Superior temporal gyrus (tissue), 1 donor: ENCODE measurements at regions not wholly inside any gene's neighbourhood (a gene's known extent, or its start where the extent isn't known, plus 50 kb on each side); places are given as distances from the start of the nearest gene placed in this dataset.

Source experiments
- DNase-seq: peaks from one replicate; pipeline ENCODE4 v3.0.0-alpha.2; 2016; ENCODE audit errors: extremely low spot score

DNA sequence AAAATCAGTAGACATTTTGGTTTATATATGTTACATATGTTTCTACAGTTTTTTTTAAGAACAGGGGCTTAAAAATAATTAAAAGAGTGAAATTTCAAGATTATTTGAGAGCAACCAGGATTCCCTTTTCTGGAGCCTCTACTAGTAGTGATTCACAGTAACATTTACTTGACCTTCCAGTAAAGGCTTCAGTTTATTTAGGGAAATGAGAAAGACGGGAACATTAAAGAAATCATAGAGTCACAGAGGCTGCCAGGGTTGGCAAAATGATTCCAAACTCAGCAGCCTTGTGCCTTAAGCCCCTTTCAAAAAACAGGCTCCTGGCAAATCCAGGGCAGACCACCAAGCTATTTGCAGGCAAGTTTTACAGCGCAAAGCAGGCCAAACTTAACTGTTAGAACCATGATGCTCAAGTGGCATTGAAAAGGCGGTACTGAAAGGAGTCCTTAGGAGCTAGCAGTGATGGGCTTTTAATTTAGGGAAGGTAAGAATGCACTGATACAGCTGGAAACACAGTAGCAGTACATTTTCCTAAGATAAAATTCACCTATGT is 201.1 kb upstream of the ADAMTS9 start:
- DNase-seq = no peak

DNA sequence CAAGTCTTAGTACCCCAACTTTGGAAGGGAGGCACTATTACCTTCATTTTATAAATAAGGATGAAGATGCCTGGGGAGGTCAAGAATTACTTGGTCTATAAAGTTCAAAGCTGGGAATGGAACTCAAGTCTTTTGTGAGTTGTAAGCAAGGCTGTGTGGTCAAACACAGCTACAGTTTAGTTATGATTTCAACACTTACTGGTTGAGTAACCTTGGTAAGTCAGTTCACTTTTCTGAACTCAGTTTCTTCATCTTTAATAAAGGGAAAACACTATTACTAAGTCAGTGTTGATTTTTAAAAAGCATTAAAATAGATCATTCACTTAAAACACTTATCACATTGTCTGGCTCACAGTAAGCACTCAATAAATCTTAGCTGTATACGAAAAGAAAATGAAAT is 200.4 kb upstream of the ADAMTS9 start:
- DNase-seq = no peak

DNA sequence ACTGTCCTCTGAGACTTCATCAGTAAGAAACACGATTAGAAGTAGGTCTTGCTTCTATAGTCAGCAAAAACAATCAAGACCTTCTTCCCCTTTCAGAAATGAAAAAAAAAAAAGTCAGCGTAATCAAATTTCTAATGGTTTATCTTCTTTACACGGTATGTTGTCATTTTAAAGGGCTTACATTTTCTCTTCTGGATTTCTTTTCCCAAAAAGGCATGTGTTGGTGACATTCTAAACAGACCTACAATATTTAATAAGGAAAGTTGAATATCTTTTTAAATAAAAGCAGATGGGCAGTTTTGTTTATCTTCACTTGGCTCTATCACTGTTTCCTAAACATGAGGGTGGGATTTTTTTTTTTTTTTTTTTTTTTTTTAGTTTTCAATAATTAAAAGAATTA is 197.3 kb upstream of the ADAMTS9 start:
- no peak for DNase-seq

DNA sequence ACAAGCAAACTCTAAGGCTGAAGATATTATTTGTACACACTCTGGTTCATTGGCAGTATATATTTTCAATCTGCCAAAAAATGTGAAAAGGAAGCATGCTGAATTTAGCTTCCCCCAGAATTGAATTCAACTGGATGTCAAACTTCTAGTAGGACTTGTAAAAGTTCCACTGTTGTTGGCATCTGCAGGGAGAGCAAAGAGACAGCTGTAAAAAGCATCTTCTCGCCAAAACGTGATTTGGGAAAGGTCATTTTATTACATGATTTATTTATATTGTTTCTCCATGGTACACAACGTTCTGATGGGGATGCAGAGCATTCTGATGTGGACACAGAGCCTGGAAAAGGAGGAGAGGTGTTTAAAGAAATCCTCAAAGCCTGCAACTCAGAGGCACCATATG is 196.7 kb upstream of the ADAMTS9 start:
- DNase-seq = no peak

DNA sequence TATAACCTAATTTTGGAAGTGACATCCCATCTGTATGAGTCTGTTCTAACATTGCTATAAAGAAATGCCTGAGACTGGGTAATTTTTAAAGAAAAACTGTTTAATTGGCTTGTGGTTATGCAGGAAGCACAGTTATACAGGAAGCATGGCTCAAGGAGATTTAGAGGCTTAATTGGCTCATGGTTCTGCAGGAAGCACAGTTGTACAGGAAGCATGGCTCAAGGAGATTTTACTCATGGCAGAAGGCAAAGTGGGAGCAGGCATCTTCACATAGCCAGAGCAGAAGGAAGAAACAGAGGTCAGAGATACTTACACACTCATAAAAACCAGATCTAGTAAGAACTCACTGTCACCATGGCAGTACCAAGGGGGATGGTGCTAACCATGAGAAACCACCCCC is 193.1 kb upstream of the ADAMTS9 start:
- no peak for DNase-seq

DNA sequence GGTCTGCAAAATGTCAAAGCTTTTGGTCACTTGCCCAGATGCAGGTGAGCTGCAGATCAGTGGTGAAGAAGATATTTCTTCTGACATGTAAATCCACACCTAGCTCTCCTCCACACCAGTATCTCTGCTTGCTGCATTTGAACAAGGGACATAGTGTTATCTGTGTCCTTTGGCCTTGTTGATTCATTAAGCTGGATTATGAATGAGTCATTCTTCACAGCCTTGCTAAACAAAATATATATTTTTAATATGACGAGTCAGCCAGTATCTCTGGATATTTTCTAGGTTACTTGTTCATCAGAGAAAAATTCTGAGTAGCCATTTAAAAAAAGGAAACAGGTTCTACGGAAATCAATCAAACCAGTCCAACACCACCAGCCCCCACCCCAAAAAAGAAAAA is 190.6 kb upstream of the ADAMTS9 start:
- no peak for DNase-seq

DNA sequence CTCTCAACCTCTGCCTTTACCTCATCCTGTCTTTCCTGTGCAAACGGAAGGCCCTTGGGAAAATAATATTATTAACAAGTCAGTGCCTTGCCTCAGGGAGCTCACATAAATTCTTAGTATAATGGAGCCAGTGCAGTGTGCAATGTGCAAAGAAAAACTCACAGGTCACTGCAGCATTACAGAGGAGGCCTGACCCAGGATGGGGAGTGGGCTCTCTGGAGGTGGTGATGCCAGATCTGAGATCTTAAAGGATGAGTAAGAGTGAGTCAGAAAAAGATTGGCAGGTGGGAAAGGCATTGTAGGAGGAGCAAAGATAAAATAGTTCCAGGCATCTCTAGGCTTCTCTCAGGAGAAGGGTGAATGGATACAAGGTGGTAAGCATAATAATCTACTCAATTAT is 185.6 kb upstream of the ADAMTS9 start:
- DNase-seq = no peak

DNA sequence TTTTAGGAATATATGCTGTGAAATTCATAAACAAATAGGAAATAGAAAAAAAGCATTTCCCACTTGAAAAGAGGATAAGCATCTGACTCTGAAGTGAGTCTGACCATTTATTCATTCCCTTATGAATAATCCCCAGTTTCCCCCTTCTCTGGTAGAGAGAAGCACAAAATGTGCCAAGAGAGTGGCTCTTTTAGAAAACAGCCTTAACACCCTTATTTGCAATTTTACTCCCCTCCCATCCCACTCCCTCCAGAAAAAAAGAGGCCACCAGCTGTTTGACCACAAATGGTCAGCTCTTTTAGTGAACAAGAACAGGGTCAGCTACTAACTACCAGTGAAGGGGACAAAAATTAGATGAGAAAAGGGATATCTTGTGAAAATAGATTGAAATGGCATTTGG is 184.5 kb upstream of the ADAMTS9 start:
- no peak for DNase-seq

DNA sequence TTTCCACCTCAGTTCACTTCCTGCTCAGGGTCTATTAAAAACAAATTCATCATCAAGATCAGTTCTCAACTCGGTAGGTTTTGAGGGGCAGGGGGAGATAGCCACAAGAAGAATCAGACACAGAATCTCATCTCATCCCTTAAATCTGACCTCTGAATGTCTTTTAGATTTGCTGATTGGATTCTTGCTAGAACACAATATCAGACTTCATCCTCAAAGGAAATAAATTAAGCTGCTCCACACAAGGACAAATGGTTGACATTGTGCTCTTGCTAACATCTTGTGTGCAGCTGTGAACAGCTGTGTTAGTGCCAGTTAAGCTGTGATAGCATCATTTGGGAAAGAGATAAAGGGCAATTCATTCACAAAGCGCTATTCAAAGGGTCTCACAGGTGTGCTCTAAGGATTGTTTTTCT is 184.0 kb upstream of the ADAMTS9 start:
- DNase-seq = no peak

DNA sequence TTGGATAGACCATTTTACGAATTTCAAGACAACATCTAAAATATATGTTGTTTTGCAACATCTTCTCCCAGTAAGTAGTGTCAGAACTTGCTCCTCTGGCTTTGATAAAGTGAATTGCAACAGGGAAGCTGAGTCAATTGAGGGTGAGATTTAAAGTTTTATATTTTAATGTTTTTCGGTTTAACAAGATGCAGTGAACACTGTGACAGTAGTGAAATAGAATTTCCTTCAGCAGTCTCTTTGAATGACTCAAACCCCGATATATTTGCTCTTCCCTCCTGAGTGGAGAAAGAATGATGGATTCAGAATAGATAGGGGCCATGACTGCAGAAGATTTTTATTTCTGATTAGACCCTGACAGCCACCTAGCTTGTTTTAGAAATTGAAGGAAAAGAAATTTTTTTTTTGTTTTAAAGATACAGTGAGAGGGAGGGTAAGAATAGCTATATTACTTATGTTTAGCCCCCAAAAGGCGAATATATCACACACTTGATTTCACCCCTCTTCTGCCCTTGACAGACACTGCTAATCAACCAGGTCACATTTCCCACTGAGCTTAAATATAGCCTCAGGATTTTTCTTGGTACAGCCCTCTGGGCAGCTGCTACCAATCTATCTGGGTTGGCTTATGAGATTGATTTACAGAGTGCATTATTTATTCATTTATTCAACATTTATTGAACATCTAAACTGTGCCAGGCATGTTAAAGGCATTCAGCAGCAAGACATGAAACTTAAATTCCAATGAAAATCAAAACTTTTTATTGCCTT is 183.3 kb upstream of the ADAMTS9 start:
- DNase-seq = no peak

DNA sequence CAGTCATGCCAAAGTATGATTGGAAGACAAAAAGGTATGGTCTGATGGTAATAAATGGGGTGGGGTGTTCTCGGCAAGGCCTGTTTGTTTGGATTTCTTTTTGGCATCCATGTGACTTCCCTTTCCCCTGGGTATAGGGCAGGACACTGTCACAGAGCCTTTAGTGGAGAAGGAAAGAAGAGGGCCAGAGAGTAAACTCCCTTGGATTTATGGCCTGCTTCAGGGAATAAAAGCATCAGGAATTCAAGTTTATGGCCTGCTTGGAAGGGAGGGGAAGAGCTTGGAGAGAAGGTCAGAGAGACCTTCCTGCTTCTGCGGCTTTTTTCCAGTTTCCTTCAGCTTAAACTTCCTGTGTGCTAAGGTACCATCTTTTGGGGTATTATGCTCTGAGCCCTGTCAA is 179.4 kb upstream of the ADAMTS9 start:
- no peak for DNase-seq

DNA sequence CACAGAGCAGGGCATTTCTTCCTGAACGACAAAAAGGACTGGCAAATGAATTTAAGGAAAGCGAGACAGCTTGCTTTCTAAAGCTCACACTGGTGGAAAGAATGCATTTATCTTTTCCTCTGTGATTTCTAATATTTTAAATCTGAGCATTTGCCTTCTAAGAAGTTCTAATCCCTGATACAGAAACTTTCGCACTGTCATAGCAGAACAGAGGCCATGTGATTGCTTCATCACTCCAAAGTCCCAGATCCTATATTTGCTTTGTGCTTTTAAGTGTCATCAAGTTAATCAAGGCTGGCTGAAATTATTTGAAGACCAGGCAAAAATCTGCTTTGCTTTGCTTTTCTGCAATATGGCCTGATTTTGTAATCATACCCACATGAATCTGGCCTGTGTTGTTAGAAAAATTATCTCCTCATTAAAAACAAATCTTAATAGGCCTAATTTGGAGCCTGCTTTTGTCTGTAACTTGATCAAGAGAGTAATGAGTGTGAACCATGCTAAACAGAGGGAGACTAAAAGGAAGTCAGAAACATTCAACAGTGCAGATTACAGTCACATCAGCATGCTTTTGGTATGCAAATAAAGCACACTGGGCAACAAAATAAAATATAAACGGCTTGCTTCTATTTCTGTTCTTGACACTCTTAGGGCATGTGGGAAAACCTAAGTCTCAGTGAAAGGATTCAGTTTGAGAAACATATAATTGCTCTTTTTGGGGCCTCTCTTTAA is 178.2 kb upstream of the ADAMTS9 start:
- DNase-seq = no peak

DNA sequence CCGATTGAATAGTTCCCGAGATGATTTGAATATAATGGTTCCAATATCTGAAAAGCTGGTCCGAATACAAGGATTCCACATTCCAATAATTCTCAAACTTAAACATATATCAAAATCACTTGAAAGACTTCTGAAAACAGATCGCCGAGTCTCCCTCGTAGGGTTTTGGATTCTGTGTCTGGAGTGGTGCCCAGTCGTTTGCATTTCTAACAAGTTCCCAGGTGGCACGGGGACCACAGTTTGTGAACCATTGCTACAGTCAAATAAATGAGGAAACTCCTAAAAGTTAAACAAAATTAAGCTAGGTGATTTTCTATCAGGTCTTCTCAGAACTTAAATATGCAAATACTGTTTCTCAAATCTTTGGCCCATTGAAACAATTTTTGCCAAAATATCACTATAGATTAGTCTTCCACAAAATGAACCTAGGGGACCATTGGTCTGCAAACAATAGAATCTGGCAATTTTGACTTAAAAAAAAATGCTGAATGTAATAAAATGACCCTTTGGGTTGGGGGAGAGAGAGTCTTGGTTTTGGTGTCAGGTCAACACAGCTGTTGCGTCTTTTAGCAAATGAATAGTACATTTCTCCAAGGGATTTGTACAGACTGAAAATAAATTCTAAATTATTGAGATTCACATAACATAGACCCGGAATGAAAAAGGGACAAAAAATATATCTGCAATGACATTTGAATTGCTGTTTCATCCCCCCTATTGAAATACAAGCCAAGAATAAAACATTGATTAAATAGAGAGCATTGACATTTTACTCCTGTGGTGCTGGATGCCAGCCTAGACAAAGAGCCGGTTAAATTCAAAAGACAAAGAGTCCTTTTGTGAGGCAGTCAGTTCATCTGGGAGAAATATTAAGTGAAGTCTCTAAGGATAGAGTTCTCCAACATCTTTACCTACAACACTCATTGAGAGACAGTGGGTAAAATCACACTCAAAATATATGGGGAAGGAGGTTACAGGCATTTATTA is 175.7 kb upstream of the ADAMTS9 start:
- peak; percentile 32 for DNase-seq

DNA sequence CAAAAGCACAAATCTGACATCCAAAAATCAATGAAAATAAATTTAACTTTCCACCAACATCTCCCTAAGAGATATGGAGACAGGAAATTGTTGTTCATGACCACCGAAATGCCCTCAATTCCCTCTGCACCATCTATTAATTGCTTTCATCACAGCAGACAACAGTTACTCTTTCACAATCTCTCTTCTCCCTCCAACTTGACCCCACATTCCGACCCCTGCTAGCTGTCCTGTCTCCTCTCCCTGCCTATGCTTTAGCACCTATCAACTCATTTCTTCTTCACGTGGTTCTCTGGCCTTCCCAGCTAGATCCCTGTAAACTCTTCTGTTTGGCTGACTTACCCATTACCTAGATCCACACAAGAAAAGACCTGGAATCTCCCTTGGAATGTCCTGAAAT is 173.9 kb upstream of the ADAMTS9 start:
- no peak for DNase-seq

DNA sequence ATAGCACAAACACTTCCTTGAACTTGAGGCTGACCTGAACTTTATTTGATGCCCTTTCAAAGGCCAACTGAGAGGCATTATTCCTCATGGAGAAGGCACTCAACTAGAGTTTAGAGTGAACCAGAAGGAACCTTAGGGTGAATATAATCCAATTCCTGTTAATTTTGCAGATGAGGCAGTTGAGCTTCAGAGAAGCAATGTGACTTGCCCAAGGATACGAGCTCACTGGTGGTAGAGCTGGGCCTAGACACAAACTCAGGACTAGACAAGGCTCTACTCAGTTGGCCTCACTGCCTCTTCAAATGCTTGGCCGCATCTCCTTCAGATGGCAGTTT is 172.7 kb upstream of the ADAMTS9 start:
- DNase-seq = no peak

DNA sequence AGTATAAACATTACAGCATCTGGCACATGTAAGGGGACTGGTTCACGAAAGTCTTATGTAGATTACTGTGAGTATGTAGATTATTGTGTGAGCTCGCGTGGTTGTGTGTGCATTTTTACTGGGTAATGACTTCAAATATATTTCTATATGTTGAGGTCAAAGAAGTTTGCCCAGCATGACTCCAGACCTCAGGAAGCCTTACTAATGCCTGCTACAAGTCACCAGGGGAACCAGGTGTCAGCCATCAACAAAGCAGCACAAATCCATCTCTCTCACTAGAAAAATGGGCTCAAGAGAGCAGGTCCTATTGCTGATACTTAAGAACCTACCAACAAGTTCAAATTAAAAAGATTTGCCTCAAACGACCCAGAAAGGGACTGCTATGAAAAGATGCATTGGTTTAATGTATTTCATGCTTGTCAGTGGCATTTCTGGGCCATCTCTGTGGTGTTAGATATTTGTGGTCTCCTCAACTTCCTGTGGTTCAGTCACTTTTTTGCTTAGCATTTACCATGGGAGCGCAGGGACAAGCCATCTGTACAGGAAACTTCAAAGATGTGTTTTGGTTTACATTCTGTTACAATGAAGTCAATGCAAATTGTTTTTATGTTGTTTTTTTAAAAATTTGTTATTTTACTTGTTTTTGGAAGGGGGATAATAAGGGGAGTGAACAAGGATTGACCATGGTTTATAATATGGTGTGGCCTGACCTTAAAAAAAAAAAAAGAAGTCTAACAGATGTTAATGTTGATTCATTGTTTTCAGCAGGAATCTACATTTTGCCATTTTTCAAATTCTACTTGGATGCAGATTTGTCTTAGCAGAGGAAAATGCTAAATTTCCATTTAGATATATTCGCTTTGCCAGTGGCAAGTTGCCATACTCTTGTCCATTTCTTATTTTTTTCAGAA is 172.1 kb upstream of the ADAMTS9 start:
- no peak for DNase-seq

DNA sequence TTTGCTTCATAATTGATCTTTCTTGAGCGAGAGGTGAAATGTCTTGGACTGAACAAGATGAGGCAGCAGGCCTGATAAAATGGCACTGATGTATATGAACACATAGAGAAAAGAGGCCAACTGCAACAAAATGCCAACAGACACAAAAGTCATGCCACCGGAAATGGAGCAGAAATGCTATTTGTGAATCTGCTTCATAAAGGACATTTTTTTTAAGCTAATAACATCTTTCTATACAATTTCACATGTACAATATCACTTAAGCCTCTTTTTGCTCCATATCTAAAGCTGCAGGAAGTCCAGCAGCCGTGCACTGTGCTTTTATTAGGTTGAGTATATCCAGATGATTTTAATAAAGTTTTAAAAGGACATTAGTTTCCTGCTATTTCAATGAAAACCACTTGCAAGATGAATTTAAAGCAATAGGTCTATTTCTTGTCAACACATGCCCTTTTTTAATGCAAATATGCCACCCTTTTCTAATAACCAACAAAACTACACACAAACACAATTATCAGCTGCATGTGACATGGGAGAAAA is 169.2 kb upstream of the ADAMTS9 start:
- no peak for DNase-seq

DNA sequence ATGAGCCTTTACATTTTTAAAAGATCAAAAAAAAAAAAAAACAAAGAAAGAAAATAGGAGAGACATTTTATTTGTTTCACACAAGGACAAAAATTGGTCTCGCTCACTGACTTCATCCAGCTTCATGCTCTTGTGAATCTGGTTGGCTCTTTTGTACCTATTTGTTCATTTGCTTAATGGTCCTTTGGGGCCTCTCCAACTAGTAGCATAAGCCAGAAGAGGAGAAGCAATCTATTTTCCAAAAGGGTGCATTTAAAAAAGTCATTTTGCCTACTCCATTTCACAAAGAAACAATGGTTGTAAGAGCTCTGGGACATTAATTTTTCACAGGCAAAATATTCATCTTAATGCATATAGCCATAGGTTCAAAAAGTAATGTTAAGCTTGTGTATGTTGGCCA is 168.3 kb upstream of the ADAMTS9 start:
- no peak for DNase-seq

DNA sequence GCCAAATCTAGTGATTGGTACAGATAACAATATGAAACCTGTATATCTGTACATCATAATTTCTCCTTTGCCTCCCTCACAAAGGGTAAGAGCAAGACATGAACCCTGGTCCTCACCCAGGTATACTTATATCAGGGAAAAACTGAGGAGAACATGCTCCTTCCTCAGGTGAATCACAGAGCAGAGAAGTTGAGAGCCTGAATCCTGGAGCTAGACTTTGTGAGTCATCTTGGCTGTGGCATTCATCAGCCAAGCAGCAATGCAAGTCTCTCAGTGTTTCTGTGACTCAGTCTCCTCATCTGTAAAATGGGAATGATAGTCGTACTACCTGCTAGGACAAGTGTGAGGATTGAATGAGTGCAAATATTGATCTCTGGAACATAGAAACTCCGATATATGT is 165.7 kb upstream of the ADAMTS9 start:
- DNase-seq = no peak

DNA sequence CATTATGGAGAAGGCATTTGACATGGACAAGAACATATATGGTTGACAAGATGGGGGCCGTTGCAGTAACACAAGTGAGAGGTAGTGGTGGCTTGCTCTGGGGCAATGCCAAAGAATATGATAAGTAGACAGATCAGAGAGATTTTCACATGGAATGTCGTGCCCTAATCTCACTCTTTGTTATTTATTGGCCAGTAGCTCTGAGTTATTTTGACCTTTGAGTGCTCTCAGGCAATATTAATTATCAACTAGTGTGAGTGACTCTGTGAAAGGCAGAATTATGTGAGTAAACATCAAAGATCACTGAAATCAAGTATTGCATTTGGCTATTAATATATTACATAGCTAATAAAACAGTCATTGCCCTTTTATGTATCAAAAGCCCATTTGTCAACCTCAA is 164.9 kb upstream of the ADAMTS9 start:
- DNase-seq = no peak

DNA sequence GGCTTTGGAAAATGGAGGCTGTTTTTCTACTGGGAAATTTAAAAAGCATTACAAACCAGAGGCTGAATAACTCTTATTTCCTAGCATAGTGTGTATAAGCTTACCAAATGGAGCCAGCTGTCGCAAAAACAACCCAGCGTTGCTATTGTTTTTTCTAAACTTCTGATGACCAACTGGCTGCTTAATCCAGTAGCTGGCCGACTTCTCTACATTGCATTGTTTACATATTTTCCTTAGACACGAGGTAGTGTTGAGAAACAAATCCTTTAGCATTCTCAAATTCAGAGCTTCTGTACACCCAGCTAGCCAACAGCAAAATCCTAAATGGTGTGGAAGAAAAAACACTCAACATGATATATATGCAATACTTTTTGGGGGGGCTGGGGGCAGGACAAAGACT is 161.0 kb upstream of the ADAMTS9 start:
- no peak for DNase-seq
